Activated T-helper 1 cell treated with anti-CD3 and anti-CD28 coated beads, Interleukin-12 subunit alpha, Interleukin-12 subunit beta, Interleukin-2, Interleukin-4 antibody, amounts not matched to agents 30 ng/mL and 10 ng/mL and 1 ng/mL, durations not matched to agents 14 hours and 24 hours and 36 hours (primary cell): ENCODE measurements at regions not wholly inside any gene's neighbourhood (a gene's known extent, or its start where the extent isn't known, plus 50 kb on each side); places are given as distances from the start of the nearest gene placed in this dataset.

Source experiments
- DNase-seq: peaks from one replicate; pipeline ENCODE4 v3.0.0; 2021; ENCODE audit warnings: low spot score
- H3K27ac Mint-ChIP-seq: one replicate; pipeline ENCODE4 v1.8.0; 2021; ENCODE audit warnings: mild to moderate bottlenecking, mixed read lengths
- H3K27me3 Mint-ChIP-seq: one replicate; pipeline ENCODE4 v1.8.0; 2022; ENCODE audit warnings: mild to moderate bottlenecking, moderate library complexity, mixed read lengths; ENCODE audit not compliant: insufficient read depth
- H3K36me3 Mint-ChIP-seq: one replicate; pipeline ENCODE4 v1.8.0; 2021; ENCODE audit warnings: low read depth, mixed read lengths
- H3K4me1 Mint-ChIP-seq: one replicate; pipeline ENCODE4 v1.8.0; 2021; ENCODE audit warnings: low read depth, mixed read lengths
- H3K4me3 Mint-ChIP-seq: one replicate; pipeline ENCODE4 v1.8.0; 2021; ENCODE audit warnings: mild to moderate bottlenecking, moderate library complexity, mixed read lengths
- H3K9me3 Mint-ChIP-seq: one replicate; pipeline ENCODE4 v1.8.0; 2021; ENCODE audit warnings: mixed read lengths
- intact Hi-C: fragments of 100-400 bp; cut with micrococcal nuclease; formaldehyde crosslinking; loops from one replicate; pipeline ENCODE4 v1.15.1; 2024

DNA sequence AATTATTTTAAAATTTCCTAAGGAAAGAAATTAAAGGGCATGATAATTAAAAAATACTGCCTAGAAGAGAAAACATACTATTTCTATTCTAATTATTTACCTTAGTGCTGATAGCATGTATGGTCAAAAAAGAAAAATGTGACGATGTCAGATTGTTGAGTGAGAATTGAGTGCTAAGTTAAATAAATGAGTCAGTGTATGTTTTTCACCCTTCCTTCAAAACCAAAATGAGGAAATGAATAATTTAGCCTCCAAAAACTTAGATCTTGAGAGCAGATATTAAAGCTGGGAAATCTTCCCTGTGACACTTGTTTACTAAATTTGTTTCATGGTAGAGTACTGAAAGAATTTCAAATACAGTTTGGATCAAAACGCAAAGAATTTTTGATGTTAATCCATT lies 58.6 kb upstream of the NYAP2 start:
- H3K4me3 Mint-ChIP-seq, result no peak overlapping the region
- no peaks in the 10 kb centered on the region for H3K9me3 Mint-ChIP-seq
- H3K4me1 Mint-ChIP-seq, result no peaks in the 10 kb centered on the region
- H3K27ac Mint-ChIP-seq, result no peak overlapping the region
- intact Hi-C loops, result no loop called here
- peaks cover 5% of the 10 kb centered on the region for H3K27me3 Mint-ChIP-seq
- H3K36me3 Mint-ChIP-seq, result no peaks in the 10 kb centered on the region
- DNase-seq, result no peak

GRCh38 chr2:225337183-225337582 lies 62.3 kb upstream of the NYAP2 start:
- H3K36me3 Mint-ChIP-seq, result no peaks in the 10 kb centered on the region
- H3K4me1 Mint-ChIP-seq, result no peaks in the 10 kb centered on the region
- DNase-seq, result no peak
- H3K27ac Mint-ChIP-seq, result no peak overlapping the region
- intact Hi-C loops, result loop anchor here (10.0 kb wide), 1 partner anchor 728 kb away; no protein-coding TSS in a partner anchor
- no peaks in the 10 kb centered on the region for H3K9me3 Mint-ChIP-seq
- H3K27me3 Mint-ChIP-seq, result peaks cover 5% of the 10 kb centered on the region
- H3K4me3 Mint-ChIP-seq, result no peak overlapping the region

GRCh38 chr2:225334514-225334913 lies 65.0 kb upstream of the NYAP2 start:
- H3K36me3 Mint-ChIP-seq, result no peaks in the 10 kb centered on the region
- no peaks in the 10 kb centered on the region for H3K9me3 Mint-ChIP-seq
- H3K4me1 Mint-ChIP-seq, result no peaks in the 10 kb centered on the region
- H3K27ac Mint-ChIP-seq, result no peak overlapping the region
- no peak for DNase-seq
- intact Hi-C loops, result loop anchor here (10.0 kb wide), 1 partner anchor 730 kb away; no protein-coding TSS in a partner anchor
- peaks cover 5% of the 10 kb centered on the region for H3K27me3 Mint-ChIP-seq
- H3K4me3 Mint-ChIP-seq, result no peak overlapping the region

DNA sequence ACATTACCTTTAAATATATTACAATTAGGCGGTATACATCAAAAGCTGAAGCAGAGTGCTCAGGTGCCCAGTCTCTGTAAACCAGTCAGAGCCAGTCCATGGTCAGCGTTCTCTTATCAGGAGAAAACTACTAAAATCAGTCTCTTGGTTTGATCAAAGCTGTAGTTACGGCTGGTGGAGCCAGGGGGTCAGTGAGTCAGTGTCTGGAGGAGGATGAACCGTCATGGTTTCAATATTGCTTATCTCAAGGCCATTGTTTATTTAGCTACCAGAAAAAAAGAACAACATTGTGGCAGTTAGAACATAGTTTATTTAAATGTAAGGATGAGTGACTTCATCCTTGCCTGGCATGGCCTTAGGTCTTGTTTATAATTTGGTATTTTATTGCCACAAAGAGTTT lies 71.3 kb upstream of the NYAP2 start:
- no peak for DNase-seq
- Mint-ChIP-seq H3K4me1 (no peaks in the 10 kb centered on the region), H3K4me3 (no peak overlapping the region), H3K9me3 (no peaks in the 10 kb centered on the region), H3K27me3 (no peaks in the 10 kb centered on the region), H3K36me3 (no peaks in the 10 kb centered on the region), H3K27ac (no peak overlapping the region)
- intact Hi-C loops, result no loop called here

DNA sequence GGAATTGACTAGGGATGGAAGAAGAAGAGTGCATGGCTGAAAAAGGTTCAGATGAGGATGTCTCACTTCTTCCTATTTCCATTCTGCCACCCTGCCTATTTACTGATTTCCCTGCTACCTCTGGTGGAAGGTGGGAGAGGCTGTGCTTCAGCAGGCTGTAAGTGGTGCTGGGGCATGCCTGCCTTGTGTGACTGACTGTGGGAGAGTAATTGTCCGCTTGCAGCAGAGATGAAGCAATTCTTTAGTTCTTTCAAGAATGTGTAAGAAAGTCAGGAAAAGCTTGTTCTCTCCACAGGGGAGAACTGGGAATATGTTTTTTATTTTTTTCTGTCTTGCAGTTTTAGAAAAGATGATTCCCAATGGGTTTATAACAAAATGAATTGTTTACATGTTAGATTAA lies 72.5 kb upstream of the NYAP2 start:
- Mint-ChIP-seq H3K27ac (no peak overlapping the region), H3K36me3 (no peaks in the 10 kb centered on the region), H3K4me3 (no peak overlapping the region), H3K9me3 (no peaks in the 10 kb centered on the region), H3K4me1 (no peaks in the 10 kb centered on the region), H3K27me3 (no peaks in the 10 kb centered on the region)
- no peak for DNase-seq
- intact Hi-C loops, result no loop called here

GRCh38 chr2:225319872-225320271 lies 79.6 kb upstream of the NYAP2 start:
- no peak for DNase-seq
- no peaks in the 10 kb centered on the region for H3K4me1 Mint-ChIP-seq
- peaks cover 6% of the 10 kb centered on the region for H3K9me3 Mint-ChIP-seq
- H3K4me3 Mint-ChIP-seq, result no peak overlapping the region
- H3K27me3 Mint-ChIP-seq, result no peaks in the 10 kb centered on the region
- intact Hi-C loops, result no loop called here
- no peak overlapping the region for H3K27ac Mint-ChIP-seq
- H3K36me3 Mint-ChIP-seq, result no peaks in the 10 kb centered on the region

DNA sequence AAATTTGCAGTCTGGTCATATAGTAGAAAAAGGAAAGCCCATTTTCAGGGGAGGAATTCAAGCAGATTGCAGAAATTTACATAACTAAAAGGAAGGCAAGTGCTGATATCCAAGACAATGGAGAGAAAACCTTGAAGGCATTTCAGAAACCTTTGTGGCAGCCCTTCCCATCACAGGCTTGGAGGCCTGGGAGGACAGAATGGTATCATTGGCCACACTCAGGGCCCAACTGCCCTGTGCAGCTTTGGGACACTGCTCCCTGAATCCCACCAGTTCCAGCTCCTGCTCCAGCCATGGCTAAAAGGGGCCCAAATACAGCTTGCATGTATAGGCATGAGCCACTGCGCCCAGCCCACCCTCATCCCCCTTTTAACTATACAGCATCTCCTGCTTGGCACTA lies 81.1 kb upstream of the NYAP2 start:
- Mint-ChIP-seq H3K36me3 (no peaks in the 10 kb centered on the region), H3K27ac (no peak overlapping the region), H3K4me1 (no peaks in the 10 kb centered on the region), H3K4me3 (no peak overlapping the region), H3K9me3 (peaks cover 6% of the 10 kb centered on the region), H3K27me3 (no peaks in the 10 kb centered on the region)
- intact Hi-C loops, result no loop called here
- DNase-seq, result no peak

DNA sequence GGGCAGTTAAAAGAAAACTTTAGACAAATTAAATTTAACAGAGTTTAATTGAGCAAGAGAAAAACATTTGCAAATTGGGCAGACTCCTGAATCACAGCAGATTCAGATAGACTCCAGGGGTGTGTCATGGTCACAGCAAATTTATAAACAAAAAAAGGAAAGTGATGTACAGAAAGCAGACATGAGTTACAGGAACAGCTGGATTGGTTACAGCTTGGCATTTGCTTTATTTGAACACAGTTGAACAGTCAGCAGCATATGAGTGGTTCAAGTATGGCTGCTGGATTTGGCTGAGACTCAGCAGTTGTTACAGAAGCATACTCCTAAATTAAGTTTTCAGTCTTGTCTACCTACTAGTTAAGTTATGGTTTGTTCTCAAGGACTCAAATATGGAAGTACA lies 82.3 kb upstream of the NYAP2 start:
- H3K36me3 Mint-ChIP-seq, result no peaks in the 10 kb centered on the region
- no peak for DNase-seq
- H3K27me3 Mint-ChIP-seq, result no peaks in the 10 kb centered on the region
- intact Hi-C loops, result no loop called here
- H3K27ac Mint-ChIP-seq, result no peak overlapping the region
- H3K4me3 Mint-ChIP-seq, result no peak overlapping the region
- H3K9me3 Mint-ChIP-seq, result peaks cover 6% of the 10 kb centered on the region
- no peaks in the 10 kb centered on the region for H3K4me1 Mint-ChIP-seq

GRCh38 chr2:225310745-225311144 lies 88.8 kb upstream of the NYAP2 start:
- Mint-ChIP-seq H3K9me3 (no peaks in the 10 kb centered on the region), H3K36me3 (no peaks in the 10 kb centered on the region), H3K27ac (no peak overlapping the region), H3K4me1 (no peaks in the 10 kb centered on the region), H3K4me3 (no peak overlapping the region), H3K27me3 (no peaks in the 10 kb centered on the region)
- intact Hi-C loops, result no loop called here
- no peak for DNase-seq

GRCh38 chr2:225309516-225309915 lies 90.0 kb upstream of the NYAP2 start:
- Mint-ChIP-seq H3K9me3 (no peaks in the 10 kb centered on the region), H3K27ac (no peak overlapping the region), H3K4me1 (no peaks in the 10 kb centered on the region), H3K4me3 (no peak overlapping the region), H3K36me3 (no peaks in the 10 kb centered on the region), H3K27me3 (no peaks in the 10 kb centered on the region)
- no peak for DNase-seq
- intact Hi-C loops, result no loop called here

DNA sequence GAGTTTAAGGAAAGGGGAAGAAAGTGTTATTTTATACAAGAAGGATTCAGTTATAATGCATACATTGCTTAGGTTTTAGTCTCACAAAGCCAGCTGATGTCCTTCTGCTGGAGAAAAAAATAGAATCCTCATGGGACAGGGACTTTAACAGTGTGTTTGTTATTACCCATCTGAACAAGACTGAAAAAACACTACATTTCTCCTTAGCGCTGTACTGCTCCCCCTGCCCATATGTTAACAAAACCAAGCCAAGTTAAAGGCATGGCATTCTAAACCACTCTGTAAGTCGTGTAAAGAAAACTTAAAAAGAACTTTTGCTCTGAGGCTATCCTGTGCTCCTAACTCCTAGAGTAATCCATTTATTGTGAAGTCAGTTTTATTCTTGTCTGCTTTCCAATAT lies 102.6 kb upstream of the NYAP2 start:
- Mint-ChIP-seq H3K27me3 (peaks cover 2% of the 10 kb centered on the region), H3K4me3 (no peak overlapping the region), H3K36me3 (no peaks in the 10 kb centered on the region), H3K27ac (no peak overlapping the region), H3K9me3 (peaks cover 5% of the 10 kb centered on the region), H3K4me1 (no peaks in the 10 kb centered on the region)
- no peak for DNase-seq
- intact Hi-C loops, result no loop called here

GRCh38 chr2:225295102-225295501 lies 104.4 kb upstream of the NYAP2 start:
- no peak overlapping the region for H3K4me3 Mint-ChIP-seq
- H3K36me3 Mint-ChIP-seq, result no peaks in the 10 kb centered on the region
- intact Hi-C loops, result no loop called here
- H3K27ac Mint-ChIP-seq, result no peak overlapping the region
- no peaks in the 10 kb centered on the region for H3K4me1 Mint-ChIP-seq
- DNase-seq, result no peak
- peaks cover 6% of the 10 kb centered on the region for H3K9me3 Mint-ChIP-seq
- peaks cover 3% of the 10 kb centered on the region for H3K27me3 Mint-ChIP-seq

DNA sequence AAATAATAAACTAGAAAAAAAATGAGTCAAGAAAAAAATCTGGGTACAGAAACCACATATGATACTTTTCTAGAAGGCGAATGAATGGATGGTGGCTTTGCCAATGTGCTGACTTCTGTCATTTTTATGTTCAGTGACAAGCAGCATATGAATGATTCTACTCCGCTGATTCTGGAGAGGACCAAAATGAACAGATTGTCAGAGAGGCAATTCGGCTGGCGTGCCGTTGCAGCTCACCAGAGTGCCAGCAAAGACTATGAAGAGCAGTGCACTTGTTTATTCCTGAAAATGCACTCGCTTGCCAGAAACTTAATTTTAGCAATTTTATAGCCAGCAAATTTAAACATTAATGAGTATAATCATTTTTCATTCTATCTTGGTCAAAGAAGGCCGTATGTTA lies 105.9 kb upstream of the NYAP2 start:
- intact Hi-C loops, result no loop called here
- H3K4me1 Mint-ChIP-seq, result no peaks in the 10 kb centered on the region
- peaks cover 6% of the 10 kb centered on the region for H3K9me3 Mint-ChIP-seq
- H3K36me3 Mint-ChIP-seq, result no peaks in the 10 kb centered on the region
- H3K4me3 Mint-ChIP-seq, result no peak overlapping the region
- H3K27ac Mint-ChIP-seq, result no peak overlapping the region
- DNase-seq, result no peak
- peaks cover 3% of the 10 kb centered on the region for H3K27me3 Mint-ChIP-seq

GRCh38 chr2:225290757-225291400 lies 108.6 kb upstream of the NYAP2 start:
- Mint-ChIP-seq H3K27me3 (peaks cover 6% of the 10 kb centered on the region), H3K36me3 (no peaks in the 10 kb centered on the region), H3K27ac (no peak overlapping the region), H3K4me3 (no peak overlapping the region), H3K4me1 (no peaks in the 10 kb centered on the region), H3K9me3 (peaks cover 6% of the 10 kb centered on the region)
- DNase-seq, result no peak
- intact Hi-C loops, result no loop called here
